EL (cell line): ENCODE measurements at regions not wholly inside any gene's neighbourhood (a gene's known extent, or its start where the extent isn't known, plus 50 kb on each side); places are given as distances from the start of the nearest gene placed in this dataset.

Source experiments
- DNase-seq: peaks from one replicate; pipeline ENCODE4 v3.0.0-alpha.2; 2016

- peak; percentile 72 for DNase-seq
These were observed 50.3 kb downstream of the TLCD4 start for GRCh38 chr1:95167503-95167902.

- DNase-seq, result no peak
These were observed 50.9 kb downstream of the TLCD4 start for GRCh38 chr1:95168028-95168427.

GRCh38 chr1:95168761-95169351, 51.7 kb downstream of the TLCD4 start:
- DNase-seq, result no peak

- DNase-seq, result peak; percentile 18
These were observed 52.4 kb downstream of the TLCD4 start for GRCh38 chr1:95169548-95169947.

GRCh38 chr1:95171270-95172245, 54.4 kb downstream of the TLCD4 start:
- no peak for DNase-seq

GRCh38 chr1:95176861-95177260, 57.1 kb upstream of the RWDD3 start:
- DNase-seq, result no peak

GRCh38 chr1:95179205-95179986, 54.6 kb upstream of the RWDD3 start:
- no peak for DNase-seq

GRCh38 chr1:95180371-95180770, 53.6 kb upstream of the RWDD3 start:
- no peak for DNase-seq

- DNase-seq, result no peak
These were observed 52.9 kb upstream of the RWDD3 start for GRCh38 chr1:95181096-95181495.

- no peak for DNase-seq
These were observed 50.1 kb upstream of the RWDD3 start for GRCh38 chr1:95183952-95184351.
